ENCODE measurements at regions not wholly inside any gene's neighbourhood (a gene's known extent, or its start where the extent isn't known, plus 50 kb on each side); places are given as distances from the start of the nearest gene placed in this dataset.

DNA sequence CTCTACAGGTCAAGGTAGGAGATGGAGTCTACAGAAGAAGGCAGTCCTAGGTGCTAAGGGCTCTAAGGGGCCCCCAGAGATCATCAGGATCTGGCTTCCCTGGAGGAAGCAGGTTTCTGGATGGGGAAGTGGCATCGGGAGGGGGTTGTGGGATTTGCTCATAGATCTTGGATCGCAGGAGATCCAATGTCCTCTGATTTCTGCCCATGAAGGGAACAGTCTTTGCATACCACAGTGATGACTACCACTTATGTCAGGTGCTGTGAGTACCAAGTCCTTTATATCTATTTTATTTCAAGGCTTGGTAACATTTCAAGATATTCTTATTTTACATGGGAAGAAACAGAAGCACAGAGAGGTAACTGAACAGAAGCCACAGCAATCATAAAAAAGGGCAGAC is 164.0 kb downstream of the RGS9 start:
- DNase-seq (ENCODE audit: low spot score) (no peak), ATAC-seq (no peak)
- Histone ChIP-seq H3K9me2 (ENCODE audit: insufficient read depth) (no peaks in the 10 kb centered on the region), H3K4me3 (no peak overlapping the region), H3F3A (replicated peaks; ENCODE audit: low read depth) (no peaks in the 10 kb centered on the region), H3K27ac (ENCODE audit: low read depth) (no peak overlapping the region), H3K79me2 (replicated peaks; ENCODE audit: insufficient read depth) (no peaks in the 10 kb centered on the region), H3K4me2 (no peak overlapping the region), H3K4me1 (ENCODE audit: insufficient read depth) (no peaks in the 10 kb centered on the region), H3K27me3 (ENCODE audit: insufficient read depth) (no peaks in the 10 kb centered on the region), H4K20me1 (replicated peaks; ENCODE audit: insufficient read depth) (no peaks in the 10 kb centered on the region), H3K36me3 (ENCODE audit: insufficient read depth) (no peaks in the 10 kb centered on the region), H2AFZ (no peak overlapping the region)
- H3K27ac Mint-ChIP-seq, result no peak overlapping the region
- no peak overlapping the region for H3K4me3 Mint-ChIP-seq
- H3K36me3 Mint-ChIP-seq (ENCODE audit: low read depth), result no peaks in the 10 kb centered on the region; the same call in 1 of the 3 replicates
- TF ChIP-seq ZNF114 (CRISPR knock-in tag; IDR thresholded peaks at IDR 0.05), result no peak
- TF ChIP-seq ZNF331 (CRISPR knock-in tag; IDR thresholded peaks at IDR 0.05; ENCODE audit: low read depth), result no peak
- no peak for TF ChIP-seq POLR2AphosphoS5 (IDR thresholded peaks at IDR 0.05; ENCODE audit: low read depth)
- no peak for TF ChIP-seq NANOG (IDR thresholded peaks at IDR 0.05; ENCODE audit: borderline replicate concordance)
- no peak for TF ChIP-seq CREB1 (CRISPR knock-in tag; IDR thresholded peaks at IDR 0.05; ENCODE audit: low read depth)
- H3K9me3 Mint-ChIP-seq, result peaks cover 20% of the 10 kb centered on the region
- H3K27me3 Mint-ChIP-seq (ENCODE audit: insufficient read depth, low read depth, poor library complexity), result peaks cover 3% of the 10 kb centered on the region
- H3K4me1 Mint-ChIP-seq, result no peaks in the 10 kb centered on the region

DNA sequence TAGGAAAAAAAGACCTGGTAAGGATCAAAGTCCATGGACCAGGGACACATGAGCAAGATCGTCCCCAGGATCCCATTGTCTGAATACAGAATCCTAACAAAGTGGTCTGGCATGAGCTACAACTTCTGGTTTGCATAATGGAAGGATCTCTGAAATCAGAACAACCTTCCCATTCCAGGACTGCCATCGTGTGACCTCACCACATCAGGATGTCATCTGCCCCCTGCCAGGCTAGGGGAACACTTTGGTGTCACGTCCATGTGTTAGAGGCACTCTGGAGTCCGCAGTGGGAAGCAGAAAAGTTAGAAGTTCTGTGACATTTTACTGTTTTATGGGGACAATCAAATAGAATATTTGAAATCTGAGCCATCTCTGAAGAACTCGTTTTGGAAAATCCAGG is 160.7 kb downstream of the RGS9 start:
- H3K27ac Mint-ChIP-seq, result no peak overlapping the region
- TF ChIP-seq NANOG (IDR thresholded peaks at IDR 0.05; ENCODE audit: borderline replicate concordance) (no peak), POLR2AphosphoS5 (IDR thresholded peaks at IDR 0.05; ENCODE audit: low read depth) (no peak), EZH2 (IDR thresholded peaks at IDR 0.05; ENCODE audit: low read depth, unreplicated experiment) (no peak), ZNF331 (CRISPR knock-in tag; IDR thresholded peaks at IDR 0.05; ENCODE audit: low read depth) (no peak), JUNB (IDR thresholded peaks at IDR 0.05; ENCODE audit: unreplicated experiment) (no peak), EZH2phosphoT487 (IDR thresholded peaks at IDR 0.05; ENCODE audit: unreplicated experiment) (no peak), ZNF114 (CRISPR knock-in tag; IDR thresholded peaks at IDR 0.05) (no peak)
- TF ChIP-seq, protein P1, sequence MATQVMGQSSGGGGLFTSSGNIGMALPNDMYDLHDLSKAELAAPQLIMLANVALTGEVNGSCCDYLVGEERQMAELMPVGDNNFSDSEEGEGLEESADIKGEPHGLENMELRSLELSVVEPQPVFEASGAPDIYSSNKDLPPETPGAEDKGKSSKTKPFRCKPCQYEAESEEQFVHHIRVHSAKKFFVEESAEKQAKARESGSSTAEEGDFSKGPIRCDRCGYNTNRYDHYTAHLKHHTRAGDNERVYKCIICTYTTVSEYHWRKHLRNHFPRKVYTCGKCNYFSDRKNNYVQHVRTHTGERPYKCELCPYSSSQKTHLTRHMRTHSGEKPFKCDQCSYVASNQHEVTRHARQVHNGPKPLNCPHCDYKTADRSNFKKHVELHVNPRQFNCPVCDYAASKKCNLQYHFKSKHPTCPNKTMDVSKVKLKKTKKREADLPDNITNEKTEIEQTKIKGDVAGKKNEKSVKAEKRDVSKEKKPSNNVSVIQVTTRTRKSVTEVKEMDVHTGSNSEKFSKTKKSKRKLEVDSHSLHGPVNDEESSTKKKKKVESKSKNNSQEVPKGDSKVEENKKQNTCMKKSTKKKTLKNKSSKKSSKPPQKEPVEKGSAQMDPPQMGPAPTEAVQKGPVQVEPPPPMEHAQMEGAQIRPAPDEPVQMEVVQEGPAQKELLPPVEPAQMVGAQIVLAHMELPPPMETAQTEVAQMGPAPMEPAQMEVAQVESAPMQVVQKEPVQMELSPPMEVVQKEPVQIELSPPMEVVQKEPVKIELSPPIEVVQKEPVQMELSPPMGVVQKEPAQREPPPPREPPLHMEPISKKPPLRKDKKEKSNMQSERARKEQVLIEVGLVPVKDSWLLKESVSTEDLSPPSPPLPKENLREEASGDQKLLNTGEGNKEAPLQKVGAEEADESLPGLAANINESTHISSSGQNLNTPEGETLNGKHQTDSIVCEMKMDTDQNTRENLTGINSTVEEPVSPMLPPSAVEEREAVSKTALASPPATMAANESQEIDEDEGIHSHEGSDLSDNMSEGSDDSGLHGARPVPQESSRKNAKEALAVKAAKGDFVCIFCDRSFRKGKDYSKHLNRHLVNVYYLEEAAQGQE (IDR thresholded peaks at IDR 0.05; ENCODE audit: unreplicated experiment), result no peak
- TF ChIP-seq, protein P2, sequence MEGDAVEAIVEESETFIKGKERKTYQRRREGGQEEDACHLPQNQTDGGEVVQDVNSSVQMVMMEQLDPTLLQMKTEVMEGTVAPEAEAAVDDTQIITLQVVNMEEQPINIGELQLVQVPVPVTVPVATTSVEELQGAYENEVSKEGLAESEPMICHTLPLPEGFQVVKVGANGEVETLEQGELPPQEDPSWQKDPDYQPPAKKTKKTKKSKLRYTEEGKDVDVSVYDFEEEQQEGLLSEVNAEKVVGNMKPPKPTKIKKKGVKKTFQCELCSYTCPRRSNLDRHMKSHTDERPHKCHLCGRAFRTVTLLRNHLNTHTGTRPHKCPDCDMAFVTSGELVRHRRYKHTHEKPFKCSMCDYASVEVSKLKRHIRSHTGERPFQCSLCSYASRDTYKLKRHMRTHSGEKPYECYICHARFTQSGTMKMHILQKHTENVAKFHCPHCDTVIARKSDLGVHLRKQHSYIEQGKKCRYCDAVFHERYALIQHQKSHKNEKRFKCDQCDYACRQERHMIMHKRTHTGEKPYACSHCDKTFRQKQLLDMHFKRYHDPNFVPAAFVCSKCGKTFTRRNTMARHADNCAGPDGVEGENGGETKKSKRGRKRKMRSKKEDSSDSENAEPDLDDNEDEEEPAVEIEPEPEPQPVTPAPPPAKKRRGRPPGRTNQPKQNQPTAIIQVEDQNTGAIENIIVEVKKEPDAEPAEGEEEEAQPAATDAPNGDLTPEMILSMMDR (conservative IDR thresholded peaks at IDR 0.05; ENCODE audit: low read depth in 2 of 2), result no peak
- TF ChIP-seq, protein P3, sequence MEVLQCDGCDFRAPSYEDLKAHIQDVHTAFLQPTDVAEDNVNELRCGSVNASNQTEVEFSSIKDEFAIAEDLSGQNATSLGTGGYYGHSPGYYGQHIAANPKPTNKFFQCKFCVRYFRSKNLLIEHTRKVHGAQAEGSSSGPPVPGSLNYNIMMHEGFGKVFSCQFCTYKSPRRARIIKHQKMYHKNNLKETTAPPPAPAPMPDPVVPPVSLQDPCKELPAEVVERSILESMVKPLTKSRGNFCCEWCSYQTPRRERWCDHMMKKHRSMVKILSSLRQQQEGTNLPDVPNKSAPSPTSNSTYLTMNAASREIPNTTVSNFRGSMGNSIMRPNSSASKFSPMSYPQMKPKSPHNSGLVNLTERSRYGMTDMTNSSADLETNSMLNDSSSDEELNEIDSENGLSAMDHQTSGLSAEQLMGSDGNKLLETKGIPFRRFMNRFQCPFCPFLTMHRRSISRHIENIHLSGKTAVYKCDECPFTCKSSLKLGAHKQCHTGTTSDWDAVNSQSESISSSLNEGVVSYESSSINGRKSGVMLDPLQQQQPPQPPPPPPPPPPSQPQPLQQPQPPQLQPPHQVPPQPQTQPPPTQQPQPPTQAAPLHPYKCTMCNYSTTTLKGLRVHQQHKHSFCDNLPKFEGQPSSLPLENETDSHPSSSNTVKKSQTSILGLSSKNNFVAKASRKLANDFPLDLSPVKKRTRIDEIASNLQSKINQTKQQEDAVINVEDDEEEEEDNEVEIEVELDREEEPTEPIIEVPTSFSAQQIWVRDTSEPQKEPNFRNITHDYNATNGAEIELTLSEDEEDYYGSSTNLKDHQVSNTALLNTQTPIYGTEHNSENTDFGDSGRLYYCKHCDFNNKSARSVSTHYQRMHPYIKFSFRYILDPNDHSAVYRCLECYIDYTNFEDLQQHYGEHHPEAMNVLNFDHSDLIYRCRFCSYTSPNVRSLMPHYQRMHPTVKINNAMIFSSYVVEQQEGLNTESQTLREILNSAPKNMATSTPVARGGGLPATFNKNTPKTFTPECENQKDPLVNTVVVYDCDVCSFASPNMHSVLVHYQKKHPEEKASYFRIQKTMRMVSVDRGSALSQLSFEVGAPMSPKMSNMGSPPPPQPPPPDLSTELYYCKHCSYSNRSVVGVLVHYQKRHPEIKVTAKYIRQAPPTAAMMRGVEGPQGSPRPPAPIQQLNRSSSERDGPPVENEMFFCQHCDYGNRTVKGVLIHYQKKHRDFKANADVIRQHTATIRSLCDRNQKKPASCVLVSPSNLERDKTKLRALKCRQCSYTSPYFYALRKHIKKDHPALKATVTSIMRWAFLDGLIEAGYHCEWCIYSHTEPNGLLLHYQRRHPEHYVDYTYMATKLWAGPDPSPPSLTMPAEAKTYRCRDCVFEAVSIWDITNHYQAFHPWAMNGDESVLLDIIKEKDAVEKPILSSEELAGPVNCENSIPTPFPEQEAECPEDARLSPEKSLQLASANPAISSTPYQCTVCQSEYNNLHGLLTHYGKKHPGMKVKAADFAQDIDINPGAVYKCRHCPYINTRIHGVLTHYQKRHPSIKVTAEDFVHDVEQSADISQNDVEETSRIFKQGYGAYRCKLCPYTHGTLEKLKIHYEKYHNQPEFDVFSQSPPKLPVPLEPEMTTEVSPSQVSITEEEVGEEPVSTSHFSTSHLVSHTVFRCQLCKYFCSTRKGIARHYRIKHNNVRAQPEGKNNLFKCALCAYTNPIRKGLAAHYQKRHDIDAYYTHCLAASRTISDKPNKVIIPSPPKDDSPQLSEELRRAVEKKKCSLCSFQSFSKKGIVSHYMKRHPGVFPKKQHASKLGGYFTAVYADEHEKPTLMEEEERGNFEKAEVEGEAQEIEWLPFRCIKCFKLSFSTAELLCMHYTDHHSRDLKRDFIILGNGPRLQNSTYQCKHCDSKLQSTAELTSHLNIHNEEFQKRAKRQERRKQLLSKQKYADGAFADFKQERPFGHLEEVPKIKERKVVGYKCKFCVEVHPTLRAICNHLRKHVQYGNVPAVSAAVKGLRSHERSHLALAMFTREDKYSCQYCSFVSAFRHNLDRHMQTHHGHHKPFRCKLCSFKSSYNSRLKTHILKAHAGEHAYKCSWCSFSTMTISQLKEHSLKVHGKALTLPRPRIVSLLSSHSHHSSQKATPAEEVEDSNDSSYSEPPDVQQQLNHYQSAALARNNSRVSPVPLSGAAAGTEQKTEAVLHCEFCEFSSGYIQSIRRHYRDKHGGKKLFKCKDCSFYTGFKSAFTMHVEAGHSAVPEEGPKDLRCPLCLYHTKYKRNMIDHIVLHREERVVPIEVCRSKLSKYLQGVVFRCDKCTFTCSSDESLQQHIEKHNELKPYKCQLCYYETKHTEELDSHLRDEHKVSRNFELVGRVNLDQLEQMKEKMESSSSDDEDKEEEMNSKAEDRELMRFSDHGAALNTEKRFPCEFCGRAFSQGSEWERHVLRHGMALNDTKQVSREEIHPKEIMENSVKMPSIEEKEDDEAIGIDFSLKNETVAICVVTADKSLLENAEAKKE (CRISPR knock-in tag; IDR thresholded peaks at IDR 0.05), result no peak

More for the DNA sequence above, 160.7 kb downstream of the RGS9 start:
- Histone ChIP-seq H3K79me2 (replicated peaks; ENCODE audit: insufficient read depth) (no peaks in the 10 kb centered on the region), H3K36me3 (ENCODE audit: insufficient read depth) (no peaks in the 10 kb centered on the region; the same call in 1 of the 2 replicates), H3K9me2 (ENCODE audit: insufficient read depth) (no peaks in the 10 kb centered on the region), H3K27ac (ENCODE audit: low read depth) (no peak overlapping the region), H4K20me1 (replicated peaks; ENCODE audit: insufficient read depth) (no peaks in the 10 kb centered on the region), H3K27me3 (ENCODE audit: insufficient read depth) (no peaks in the 10 kb centered on the region), H3F3A (replicated peaks; ENCODE audit: low read depth) (no peaks in the 10 kb centered on the region), H3K4me2 (no peak overlapping the region), H2AFZ (no peak overlapping the region), H3K4me3 (no peak overlapping the region), H3K4me1 (ENCODE audit: insufficient read depth) (no peaks in the 10 kb centered on the region)
- H3K27me3 Mint-ChIP-seq (ENCODE audit: insufficient read depth, low read depth, poor library complexity), result peaks cover 3% of the 10 kb centered on the region
- peaks cover 9% of the 10 kb centered on the region; the same call in 2 of the 3 replicates for H3K36me3 Mint-ChIP-seq (ENCODE audit: low read depth)
- no peak overlapping the region for H3K4me3 Mint-ChIP-seq
- DNase-seq (ENCODE audit: low spot score), result no peak
- H3K4me1 Mint-ChIP-seq, result peaks cover 9% of the 10 kb centered on the region
- peaks cover 17% of the 10 kb centered on the region for H3K9me3 Mint-ChIP-seq
- no peak for ATAC-seq
